ENCODE measurements at regions not wholly inside any gene's neighbourhood (a gene's known extent, or its start where the extent isn't known, plus 50 kb on each side); places are given as distances from the start of the nearest gene placed in this dataset.
"Not testable (repeated sequence)": the region's sequence is repeated elsewhere in the genome, so short reads cannot be mapped to it uniquely, and the experiment has no call there.

DNA sequence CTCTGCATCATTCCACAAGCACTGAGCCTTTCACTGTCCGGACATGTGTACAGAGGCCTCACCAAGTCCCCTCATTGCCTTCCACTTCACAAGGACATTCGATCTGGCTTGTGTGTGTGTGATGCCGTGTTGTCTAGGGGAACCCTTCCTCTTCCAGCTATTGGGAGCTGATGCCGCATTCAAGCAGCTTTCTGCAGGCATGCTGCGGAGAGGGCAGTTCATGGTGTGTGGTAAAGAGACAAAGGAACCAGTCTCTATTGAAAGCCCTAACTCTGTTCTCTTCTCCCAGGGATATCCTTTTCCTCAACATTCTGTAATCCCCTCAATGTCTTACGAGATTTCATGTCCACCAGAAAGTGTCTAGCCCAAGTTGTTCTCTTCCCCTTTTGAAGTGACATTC lies 141.6 kb downstream of the ALOX5 start:
- FAIRE-seq, result no peak

DNA sequence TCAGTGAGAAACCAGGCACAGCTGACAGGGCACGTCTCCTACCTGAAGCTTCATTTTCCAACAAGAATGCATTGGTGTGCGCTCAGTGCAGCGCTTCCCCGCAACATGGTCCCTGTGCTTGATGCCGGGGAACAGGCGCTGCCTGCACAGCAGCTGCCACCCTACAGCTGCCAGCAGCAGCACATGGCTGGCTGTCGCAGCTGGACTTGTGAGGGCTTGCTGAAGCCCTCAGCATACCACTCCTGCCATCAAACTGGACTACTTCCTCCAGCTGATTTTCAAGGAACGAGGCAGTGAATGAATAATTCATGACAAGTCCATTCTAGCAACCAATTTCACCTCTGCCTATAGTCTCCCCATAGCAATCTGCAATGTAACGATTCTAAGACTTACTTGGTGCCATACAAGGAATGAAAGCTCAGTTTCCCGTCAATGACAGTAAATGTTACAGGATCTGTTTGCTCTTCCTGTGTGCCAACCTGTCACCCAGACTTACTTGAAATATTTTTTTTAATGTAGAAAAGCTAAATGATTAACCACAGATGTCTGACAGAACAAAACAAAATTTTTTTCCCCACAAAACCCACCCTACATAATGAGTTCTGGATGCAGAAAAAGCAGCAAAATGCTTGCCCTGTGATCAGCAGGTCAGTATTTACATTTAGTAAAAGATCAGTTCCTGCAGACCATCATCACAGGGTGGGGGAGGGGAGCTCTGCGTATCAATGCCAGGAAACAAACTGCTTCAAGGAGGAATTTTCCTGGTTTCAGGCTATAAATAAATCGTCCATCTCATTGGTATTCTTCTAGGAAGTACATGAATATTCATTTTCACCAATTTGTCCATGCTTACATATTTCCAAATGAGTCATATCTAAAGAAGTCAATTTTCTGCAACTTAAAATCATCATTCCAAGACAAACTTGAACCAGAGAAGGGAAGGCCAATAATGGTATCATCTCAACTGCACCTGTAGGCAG lies 140.6 kb downstream of the ALOX5 start:
- FAIRE-seq, result no peak

DNA sequence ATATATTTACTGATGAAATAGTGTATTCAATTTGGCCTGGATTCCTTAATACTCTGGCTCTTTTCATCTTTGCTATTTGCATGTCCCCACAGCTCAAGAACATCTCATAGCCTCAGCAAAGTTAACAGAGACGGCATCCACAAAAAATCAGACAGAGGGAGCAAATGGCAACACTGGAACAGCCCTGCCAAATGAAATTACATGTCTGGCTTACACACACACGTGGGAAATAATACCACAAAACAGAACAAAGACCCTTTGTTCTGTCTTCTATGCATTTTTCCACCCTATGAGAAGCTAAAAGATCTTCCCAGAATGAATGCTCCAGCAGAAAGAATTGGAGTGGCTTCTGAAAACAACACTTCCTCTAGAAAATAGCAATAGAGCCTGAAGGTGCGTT lies 139.5 kb downstream of the ALOX5 start:
- no peak for FAIRE-seq

DNA sequence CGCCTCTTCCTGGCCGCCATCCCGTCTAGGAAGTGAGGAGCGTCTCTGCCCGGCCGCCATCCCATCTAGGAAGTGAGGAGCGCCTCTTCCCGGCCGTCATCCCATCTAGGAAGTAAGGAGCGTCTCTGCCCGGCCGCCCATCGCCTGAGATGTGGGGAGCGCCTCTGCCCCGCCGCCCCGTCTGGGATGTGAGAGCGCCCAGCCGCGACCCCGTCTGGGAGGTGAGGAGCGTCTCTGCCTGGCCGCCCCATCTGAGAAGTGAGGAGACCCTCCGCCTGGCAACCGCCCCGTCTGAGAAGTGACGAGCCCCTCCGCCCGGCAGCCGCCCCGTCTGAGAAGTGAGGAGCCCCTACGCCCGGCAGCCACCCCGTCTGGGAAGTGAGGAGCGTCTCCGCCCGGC lies 137.9 kb downstream of the ALOX5 start:
- not testable (repeated sequence) for FAIRE-seq

GRCh38 chr10:45509491-45509890 lies 135.5 kb downstream of the ALOX5 start:
- no peak for FAIRE-seq

DNA sequence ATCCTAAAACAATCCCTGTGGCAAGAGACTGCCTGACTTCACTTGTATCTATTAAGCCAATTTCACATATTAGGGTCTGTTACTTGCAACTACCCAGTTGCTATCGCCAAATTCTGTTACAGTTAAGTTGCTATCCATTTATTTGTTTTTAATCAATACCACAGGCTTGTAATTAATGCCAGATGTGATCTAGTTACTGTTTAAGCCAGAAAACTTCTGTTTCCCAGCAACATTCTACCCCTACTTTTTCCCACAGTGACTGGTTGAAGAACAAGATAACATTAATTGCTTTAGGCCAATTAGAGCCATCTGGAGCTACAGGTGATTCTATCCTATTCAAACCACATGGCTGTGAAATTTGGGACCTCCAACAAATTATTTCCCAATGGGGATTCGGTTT lies 131.3 kb downstream of the ALOX5 start:
- no peak for FAIRE-seq

- FAIRE-seq, result no peak
These were observed 128.4 kb downstream of the ALOX5 start for GRCh38 chr10:45502458-45502857.

DNA sequence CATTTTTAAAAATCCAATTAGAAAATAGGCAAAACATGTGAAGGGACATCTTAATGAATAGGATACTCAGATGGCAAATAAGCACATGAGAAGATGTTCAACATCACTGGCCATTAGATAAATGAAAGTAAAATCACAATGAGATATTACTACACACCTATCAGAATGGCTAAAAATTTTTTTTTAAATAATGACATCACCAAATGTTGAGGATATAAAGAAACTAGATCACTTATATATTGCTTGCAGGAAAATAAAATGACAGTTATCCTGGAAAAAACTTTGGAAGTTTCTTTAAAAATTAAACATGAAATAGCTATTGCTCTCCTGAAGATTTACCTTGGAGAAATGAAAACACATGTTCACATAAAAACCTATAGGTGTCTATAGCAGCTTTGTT lies 127.8 kb downstream of the ALOX5 start:
- no peak for FAIRE-seq

DNA sequence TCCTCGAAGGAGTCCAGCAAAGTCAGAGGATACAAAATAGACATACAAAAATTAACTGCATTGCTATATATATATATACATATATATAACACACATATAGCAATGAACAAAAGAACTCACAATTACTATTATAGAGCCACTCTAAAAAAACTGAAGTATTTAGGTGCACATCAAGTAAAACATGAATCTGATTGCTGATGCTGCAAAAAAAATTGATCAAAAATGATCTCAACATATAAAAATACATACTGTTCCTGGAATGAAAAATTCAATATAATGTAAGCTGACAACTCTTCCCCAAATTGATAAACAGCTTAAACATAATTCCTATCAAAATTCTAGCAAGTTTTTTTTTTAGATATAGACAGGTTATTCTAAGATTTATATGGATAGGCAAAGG lies 126.8 kb downstream of the ALOX5 start:
- FAIRE-seq, result no peak

GRCh38 chr10:45500304-45500703 lies 126.3 kb downstream of the ALOX5 start:
- FAIRE-seq, result no peak

DNA sequence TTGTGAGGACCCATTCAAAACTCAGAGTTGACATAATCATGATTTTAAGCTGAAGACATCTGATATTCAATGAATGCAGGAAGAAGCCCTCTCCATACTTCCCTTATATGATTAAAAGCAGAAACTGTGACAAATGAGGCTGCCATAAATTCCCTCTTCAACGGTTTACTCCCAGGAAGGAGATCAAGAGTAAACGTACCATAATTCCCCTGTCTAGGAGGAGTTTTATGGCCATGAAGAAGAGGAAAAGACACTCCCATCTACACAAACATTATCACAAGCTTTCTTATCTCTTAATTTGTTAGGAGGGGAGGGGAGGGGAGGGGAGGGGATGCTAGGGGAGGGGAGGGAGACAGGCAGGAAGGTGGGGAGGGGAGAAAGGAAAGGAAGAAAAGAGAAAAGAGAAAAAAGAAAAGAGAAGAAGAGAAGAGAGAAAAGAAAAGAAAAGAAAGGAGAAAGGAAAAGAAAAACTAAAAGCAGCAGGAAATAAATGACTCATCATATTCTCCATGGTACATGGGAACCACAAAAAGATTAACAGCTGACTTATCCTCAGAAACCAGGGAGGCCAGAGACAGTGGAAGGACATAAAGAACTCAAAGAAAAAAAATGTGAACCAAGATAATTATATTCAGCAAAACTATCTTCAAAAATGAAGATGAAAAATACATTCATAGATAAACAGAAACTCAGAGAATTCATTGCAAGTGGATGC lies 121.6 kb downstream of the ALOX5 start:
- no peak for FAIRE-seq
